Ecto neural progenitor cell (in vitro differentiated cells): ENCODE measurements at regions not wholly inside any gene's neighbourhood (a gene's known extent, or its start where the extent isn't known, plus 50 kb on each side); places are given as distances from the start of the nearest gene placed in this dataset.
"Not testable (repeated sequence)": the region's sequence is repeated elsewhere in the genome, so short reads cannot be mapped to it uniquely, and the experiment has no call there.

Experiments
- DNase-seq: peaks from one replicate; pipeline ENCODE4 v3.0.0-alpha.2; 2018; ENCODE audit warnings: low spot score

DNA sequence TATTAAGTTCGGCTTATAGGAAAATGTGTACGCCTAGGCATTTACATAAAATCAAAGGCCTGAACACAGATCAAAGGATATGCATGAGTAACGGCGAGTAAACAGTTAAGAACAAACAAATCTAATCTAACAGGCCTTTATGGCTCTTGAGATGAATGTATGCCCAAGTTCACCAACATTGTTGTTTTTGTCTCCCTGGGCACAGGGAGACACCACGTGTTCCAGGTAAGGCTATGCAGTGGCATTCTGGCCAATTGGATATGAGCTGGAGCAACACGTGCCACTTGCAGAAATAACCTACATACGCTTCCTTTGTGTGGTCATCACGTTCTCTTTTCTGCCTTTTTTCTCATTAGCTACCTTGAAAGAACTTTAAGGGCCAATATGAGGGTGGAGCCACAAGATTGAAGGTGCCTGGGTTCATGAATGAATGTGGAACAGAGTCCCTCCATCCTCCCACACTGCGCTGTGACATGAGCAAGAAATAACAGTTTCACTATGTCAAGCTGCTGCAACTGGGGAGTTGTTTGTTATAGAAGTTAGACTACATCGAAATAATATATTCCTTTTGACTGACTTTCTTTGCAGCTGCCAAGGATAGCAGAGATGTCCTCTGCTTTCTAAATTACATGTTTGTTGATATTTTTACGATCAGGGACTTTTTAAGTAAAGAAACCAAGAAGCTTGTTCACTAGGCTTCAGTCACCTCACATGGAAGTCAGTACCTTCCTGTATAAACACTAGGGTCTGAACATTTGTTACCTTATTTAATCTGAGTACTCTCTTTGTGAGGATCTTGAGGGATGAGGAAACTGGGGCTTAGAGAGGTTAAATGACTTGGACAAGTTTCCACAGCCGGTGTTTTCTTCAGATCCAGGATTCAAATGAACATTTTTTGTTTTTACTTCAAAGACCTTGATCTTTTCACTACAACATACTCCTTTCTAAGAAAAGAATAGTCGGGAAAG is 427.5 kb upstream of the TBL1XR1 start:
- DNase-seq, result no peak

DNA sequence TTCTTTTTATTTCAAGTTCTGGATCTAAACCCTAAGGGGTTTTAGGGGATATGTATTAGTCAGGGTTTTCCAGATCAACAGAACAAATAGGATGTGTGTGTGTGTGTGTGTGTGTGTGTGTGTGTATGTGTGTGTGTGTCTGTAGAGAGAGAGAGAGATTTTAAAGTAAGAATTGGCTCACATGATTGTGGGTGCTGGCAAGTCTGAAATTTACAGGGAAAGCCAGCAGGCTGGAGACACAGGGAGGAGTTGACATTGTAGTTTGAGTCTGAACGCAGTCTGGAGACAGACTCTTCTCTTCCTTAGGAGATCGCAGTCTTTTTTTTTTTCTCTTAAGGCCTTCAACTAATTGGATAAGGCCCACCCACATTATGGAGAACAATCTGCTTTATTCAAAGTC is 428.8 kb upstream of the TBL1XR1 start:
- no peak for DNase-seq

DNA sequence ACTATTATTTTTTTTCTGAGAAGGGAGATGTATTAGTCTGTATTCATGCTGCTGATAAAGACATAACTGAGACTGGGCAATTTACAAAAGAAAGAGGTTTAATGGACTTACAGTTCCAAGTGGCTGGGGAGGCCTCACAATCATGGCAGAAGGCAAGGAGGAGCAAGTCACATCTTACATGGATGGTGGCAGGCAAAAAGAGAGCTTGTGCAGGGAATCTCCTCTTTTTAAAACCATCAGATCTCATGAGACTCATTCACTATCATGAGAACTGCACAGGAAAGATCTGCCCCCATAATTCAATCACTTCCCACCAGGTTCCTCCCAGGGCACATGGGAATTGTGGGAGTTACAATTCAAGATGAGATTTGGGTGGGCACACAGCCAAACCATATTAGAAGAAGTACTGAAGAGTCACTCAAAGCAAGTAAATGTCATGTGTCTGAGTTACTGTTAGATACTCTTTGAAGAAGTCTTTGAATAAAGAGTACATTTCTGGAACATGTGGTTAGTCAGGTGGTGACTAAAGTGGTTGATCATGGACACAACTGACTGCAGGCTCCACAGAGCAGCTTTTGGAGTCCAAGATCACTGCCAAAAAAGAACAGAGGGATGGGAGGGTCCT is 430.9 kb upstream of the TBL1XR1 start:
- not testable (repeated sequence) for DNase-seq

DNA sequence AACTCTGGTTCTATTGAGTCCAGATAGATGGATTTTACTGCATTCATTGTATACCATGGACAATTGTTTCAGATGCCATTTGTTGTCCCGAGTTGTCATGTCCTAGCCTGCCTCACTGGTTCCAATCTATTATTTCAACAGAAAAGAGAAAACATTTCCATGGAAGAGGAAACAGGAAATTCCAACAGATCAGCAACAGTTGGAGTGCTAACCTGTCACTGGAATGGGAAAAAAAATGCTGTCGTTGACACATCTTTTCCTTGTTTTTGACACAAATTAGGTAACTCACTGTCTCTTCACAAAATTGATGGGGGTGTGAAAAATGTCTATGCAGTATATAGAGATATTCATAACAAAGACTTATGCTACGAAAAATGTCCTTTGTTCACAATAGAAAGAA is 432.0 kb upstream of the TBL1XR1 start:
- DNase-seq, result no peak

DNA sequence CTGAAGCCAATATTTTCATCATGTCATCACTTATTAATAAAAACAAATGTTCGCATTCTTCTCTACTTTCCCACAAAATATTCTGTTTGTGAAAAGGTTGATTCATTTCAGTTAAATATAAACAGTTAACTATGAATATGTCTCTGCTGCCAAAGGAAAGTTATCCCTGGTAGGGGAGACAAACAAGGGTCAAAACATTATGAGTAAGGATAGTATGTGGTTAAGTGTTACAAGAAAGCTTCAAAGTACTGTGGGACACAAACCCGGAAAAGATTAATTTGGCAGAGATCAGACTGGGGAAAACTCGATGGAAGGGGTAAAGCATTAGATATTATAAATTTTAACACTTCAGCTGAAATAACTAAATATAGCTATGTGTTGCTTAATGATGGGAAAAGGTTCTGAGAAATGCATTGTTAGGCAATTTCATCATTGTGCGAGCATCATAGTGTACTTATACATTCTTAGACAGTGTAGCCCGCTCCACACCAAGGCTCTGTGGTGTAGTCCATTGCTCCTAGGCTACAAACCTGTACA is 436.5 kb upstream of the TBL1XR1 start:
- DNase-seq, result no peak

DNA sequence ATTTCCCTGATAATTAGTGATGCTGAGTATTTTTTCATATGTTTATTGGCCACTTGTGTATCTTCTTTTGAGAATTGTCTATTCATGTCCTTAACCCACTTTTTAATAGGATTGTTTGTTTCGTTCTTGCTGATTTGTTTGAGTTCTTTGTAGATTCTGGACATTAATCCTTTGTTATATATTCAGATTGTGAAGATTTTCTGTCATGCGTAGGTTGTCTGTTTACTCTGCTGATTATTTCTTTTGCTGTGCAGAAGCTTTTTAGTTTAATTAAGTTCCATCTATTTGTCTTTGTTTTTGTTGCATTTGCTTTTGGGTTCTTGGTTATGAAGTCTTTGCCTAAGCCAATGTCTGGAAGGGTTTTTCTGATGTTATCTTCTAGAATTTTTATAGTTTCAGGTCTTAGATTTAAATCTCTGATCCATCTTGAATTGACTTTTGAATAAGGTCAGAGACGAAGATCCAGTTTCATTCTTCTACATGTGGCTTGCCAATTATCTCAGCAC is 438.4 kb upstream of the TBL1XR1 start:
- not testable (repeated sequence) for DNase-seq

DNA sequence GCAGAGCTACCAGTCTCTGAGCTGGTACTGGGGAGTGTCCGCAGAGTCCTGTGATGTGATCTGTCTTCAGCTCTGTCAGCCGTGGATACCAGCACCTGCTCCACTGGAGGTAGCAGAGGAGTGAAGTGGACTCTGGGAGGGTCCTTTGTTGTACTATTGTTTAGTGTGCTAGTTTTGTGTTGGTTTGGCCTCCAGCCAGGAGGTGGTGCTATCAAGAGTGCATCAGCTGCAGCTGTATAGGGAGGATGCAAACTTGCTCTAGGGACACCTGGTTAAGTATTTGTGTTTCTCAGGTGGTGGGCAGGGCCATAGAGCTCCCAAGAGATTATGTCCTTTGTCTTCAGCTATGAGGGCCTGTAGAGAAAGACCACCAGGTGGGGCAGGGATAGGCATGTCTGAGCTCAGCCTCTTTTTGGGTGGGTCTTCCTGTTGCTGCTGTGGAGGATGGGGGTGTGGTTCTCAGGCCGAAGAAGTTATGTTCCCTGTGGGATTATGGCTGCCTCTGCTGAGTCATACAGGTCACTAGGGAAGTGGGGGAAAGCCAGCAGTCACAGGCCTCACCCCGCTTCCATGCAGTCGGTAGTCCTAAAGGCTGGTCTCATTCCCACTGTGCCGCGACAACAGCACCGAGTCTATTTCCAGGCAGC is 443.2 kb upstream of the TBL1XR1 start:
- DNase-seq, result no peak

DNA sequence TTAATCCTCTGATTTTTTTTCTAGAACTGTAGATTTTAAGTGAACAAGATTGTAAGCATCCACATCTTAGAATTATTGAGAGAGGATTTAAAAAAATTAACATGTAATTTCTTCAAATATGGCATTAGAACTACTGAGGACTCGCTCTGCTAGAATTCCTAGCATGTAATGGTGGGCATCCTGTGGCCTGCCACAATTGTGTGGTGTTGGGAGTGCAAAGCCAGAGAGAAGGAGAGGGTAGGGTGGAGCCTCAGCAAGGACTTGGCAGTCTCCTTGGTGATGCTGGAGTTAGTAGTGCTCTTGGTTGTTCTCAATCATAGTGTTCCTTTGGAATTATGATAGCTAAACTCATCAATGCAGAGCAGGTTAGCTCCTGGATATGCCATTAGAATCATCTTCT is 443.9 kb upstream of the TBL1XR1 start:
- no peak for DNase-seq

DNA sequence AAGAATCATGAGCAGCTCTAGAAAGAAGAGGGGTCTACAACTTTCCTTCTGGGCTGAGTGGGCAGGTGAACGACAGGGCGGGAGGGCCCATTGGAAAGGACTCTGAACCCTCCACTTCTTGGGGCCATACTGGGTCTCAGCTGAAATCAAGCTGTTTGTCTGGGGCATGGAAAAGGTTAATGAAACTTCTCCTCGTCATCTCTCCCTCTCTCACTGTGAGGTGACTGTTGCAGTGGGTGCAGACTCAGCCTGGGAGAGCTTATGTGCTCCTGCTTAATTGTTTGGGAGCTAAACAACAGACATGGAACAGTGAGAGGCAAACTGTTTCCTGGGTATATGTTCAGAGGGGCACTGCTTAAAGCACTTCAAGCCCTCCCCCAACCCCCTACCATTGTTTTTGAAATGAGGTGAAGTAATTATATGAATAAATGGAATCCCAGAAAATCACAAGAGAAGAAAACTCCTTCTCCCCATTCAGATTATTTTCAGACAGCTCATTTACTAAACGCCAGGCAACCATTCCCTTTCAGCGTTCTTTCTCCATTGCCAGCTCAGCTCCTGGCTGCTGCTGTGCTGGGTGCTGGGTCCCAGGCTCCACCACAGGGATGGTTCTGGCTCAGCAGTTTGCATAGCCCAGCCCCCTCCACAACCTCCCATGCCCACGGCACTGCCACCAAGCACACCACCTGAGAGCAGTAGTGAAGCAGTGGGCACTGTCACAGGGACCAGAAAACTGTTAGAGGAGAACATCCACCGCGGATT is 444.9 kb upstream of the TBL1XR1 start:
- DNase-seq, result no peak

DNA sequence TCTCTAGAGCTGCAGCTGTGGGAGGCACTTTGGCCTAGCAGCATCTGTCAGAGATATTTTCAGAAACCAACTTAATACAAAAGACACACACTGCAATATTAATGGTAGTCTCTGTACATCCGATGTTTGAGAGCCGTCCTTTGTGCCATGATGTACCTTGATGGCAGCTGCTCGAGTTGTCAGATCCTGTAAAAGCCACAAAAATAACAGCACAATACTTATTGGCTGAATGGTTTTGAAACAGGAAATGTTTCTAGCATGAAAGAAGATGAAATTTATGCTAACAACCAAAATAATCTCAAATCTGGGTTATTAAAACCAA is 445.5 kb upstream of the TBL1XR1 start:
- no peak for DNase-seq

DNA sequence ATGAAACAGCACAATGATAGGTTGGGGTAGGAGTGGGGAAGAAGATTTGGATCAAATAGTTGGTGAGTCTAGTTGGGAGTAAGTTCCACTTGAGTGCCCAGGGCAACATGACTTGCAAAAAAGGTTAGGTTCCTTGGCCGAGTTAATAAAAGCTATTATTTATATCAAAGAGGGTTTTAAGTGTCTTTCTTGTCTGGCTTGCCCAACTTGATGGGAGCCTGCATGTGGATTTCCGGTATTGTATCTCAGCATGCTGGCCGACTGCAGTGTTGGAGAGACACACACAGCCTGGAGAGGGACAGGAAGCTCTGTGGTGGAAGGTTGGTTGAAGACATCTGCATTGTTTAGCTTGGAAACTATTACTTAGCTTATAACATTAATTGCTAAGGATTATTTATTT is 449.5 kb upstream of the TBL1XR1 start:
- no peak for DNase-seq

DNA sequence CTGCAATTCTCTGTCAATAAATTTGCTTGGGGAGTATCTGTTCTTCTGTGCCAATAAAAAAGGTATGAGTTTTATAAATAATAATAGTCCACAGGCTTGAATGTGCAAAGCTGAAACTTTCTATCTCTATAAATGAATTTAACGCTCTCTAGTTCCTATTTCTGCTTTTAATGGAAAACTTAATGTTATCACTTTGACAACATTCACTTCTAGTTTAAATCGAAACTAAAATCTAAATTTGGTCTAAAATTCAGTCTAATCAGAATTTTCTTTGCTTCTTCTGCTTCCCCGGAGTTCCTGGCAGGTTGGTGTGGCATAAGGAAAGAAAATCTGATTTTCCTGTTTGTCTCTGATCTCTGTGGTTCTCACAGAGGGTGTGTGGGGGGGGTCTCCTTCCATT is 450.1 kb upstream of the TBL1XR1 start:
- no peak for DNase-seq

DNA sequence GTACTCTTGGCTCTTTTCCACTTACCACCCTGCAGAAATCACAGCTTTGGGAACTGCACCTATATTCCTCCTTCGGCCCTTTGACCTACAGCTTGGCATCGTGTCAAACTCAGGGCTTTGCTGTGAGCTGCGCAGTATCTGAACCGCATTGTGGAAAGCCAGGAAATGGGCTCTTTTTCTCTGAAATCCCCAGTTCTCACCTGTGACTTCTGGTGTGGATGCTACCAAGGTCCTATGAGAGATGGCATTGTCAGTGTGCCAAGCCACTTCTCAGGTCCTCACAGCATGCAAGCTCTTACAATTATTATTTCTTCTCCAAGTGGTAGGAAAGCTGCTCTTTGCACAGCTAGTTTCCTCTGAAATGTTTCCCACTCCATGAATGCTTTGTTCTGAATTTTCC is 450.6 kb upstream of the TBL1XR1 start:
- no peak for DNase-seq

DNA sequence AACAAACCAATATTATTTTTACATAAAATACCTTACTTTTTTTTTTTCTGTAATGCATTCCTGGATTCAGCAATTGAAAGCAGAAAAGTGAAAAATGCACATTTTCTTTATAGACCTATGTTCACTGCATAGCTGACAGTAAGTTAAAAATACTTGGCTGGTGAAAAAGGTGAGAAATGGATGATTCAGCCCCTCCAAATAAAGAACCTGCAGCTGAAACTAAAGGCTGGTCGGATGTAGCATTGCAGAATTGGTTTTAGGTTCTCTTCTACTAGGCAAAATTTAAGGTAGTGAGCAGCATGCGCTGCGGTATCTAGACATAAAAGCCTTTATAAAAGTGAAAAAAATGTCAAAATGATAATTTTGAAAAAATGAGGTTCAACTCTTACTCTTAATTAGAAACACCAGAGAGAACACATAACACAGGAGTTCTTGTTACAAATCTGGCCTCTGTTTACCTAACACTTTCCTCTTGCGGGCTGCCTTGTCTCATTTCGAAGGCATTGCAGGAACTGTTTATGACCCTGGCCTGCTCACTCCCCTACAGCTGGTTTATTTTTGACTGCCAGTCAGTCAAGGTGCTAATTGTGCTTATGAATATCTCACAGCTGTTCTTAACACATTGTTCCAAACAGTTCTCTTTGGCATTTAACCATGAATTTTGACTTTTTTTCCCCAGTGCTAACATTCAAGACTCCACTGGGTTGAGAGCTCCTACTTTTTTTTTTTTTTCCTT is 455.4 kb upstream of the TBL1XR1 start:
- no peak for DNase-seq

DNA sequence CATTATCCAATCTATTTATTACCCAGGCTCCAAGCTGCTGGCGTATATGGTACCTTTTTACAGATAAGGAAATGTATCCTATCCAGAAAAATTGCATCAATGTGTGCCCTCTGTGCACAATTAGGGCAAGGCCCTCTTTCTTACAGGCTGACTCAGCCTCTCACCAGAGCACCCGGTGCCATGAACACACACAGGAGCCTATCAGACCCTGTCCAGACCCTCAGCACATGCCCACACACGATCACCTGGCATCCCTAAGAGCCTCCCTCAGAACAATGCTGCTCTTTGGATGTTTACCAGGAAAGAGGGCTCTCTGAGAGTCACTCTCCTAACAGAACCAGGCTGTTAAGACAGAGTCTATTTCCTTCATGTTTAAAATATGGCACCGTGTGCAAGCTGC is 460.0 kb upstream of the TBL1XR1 start:
- DNase-seq, result no peak

DNA sequence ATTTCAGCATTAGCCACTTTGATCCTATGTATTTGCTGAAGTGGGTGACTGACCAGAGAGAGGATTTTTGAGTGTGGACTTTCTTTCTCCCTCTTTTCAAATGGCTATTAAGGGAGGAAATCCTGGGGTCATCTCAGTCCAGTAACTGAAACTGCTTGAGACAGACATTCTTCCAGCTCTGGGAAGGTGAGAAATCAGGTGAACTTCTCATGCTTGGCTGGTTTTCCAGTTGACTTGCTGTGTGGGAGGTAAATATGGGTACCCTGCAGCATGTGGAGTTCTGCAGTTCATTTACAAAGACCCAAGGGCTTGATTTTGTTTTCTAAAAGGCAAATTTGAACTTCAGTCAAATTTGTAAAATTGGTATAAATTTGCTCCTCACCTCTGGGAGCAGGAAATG is 461.1 kb upstream of the TBL1XR1 start:
- DNase-seq, result no peak

DNA sequence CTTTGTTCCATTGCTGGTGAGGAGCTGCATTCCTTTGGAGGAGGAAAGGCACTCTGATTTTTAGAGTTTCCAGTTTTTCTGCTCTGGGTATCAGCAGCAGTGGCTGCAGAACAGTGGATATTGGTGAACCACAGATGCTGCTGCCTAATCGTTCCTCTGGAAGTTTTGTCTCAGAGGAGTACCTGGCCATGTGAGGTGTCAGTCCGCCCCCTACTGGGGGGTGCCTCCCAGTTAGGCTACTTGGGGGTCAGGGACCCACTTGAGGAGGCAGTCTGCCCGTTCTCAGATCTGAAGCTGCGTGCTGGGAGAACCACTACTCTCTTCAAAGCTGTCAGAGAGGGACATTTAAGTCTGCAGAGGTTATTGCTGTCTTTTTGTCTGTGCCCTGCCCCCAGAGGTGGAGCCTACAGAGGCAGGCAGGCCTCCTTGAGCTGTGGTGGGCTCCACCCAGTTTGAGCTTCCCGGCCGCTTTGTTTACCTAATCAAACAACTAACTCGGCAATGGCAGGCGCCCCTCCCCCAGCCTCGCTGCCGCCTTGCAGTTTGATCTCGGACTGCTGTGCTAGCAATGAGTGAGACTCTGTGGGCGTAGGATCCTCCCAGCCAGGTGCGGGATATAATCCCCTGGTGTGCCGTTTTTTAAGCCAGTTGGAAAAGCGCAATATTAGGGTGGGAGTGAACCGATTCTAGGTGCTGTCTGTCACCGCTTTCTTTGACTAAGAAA is 467.3 kb upstream of the TBL1XR1 start:
- DNase-seq, result not testable (repeated sequence)

DNA sequence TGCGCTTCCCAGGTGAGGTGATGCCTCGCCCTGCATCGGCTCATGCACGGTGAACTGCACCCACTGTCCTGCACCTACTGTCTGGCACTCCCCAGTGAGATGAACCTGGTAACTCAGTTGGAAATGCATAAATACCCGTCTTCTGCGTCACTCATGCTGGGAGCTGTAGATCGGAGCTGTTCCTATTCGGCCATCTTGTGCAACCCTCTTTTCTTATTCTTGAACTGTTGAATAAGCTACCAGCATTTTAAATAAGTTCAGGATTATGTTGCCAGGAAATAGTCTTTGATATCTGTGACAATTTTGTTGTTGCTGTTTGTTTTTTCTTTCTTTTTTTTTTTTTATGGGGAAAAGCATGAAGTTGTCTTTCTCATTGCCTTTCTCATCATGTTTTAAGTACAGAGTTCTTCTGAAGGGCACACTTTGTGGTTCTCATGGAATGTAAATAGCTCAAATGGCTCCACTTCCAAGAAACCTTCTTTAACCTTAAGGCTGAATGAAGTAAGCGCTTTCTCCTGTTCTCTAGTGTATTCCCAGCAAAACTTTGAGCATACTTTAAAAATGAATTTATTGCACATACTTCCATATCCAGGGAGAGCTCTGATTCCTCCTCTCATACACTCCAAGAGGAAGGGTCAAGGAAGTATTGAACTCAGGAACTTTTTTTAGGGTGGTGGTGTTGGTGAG is 468.0 kb upstream of the TBL1XR1 start:
- no peak for DNase-seq

DNA sequence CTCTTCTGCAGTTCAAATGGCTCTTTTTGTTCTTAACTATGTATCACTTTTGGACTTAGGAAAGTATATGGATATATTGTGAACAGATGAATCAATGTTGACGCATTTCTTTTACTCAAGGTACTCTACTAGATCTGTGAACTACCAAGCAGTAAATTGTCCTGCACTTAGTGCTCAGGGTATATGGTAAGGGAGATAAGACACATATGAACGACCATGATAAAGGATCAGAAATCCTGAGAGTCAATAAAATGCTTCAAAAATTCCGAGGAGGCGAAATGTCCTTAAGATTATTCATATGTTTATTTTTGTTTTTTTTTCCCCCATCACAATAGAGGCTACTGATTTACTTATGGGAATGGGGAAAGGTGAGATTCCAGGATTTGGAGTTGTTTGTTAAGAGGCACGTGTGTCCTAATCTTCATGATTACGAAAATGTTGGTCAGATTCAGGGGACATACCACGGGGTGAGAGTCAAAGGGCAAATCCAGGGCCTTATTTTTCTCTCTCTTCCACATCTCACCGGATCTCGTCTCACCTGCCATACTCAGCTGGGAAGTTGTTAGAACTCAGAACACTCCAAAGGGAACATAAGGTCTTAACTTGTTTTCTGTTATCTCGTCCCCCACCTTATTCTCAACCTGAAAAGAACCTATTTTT is 475.1 kb upstream of the TBL1XR1 start:
- no peak for DNase-seq
